Ascending aorta (tissue), 2 donors: ENCODE measurements at regions not wholly inside any gene's neighbourhood (a gene's known extent, or its start where the extent isn't known, plus 50 kb on each side); places are given as distances from the start of the nearest gene placed in this dataset.

Source experiments
- DNase-seq, 2 donors: peaks; one replicate each; pipeline ENCODE4 v3.0.0-alpha.2; 2019; ENCODE audit warnings: low spot score in 2 of 2
- H3K27ac ChIP-seq, 2 donors: fragments of 200-600 bp; sonication (generic); one replicate each; pipeline ENCODE4 v1.5.1; 2016 to 2017; ENCODE audit warnings: mild to moderate bottlenecking in 1 of 2
- H3K27me3 ChIP-seq: fragments of 200-600 bp; sonication (generic); one replicate; pipeline ENCODE4 v1.5.1; 2017
- H3K36me3 ChIP-seq, 2 donors: fragments of 200-600 bp; sonication (generic); one replicate each; pipeline ENCODE4 v1.5.1; 2016
- H3K4me1 ChIP-seq, 2 donors: fragments of 200-600 bp; sonication (generic); one replicate each; pipeline ENCODE4 v1.5.1; 2016 to 2017; ENCODE audit warnings: mild to moderate bottlenecking in 1 of 2
- H3K4me3 ChIP-seq, 2 donors: fragments of 200-600 bp; sonication (generic); one replicate each; pipeline ENCODE4 v1.5.1; 2016 to 2017; ENCODE audit warnings: mild to moderate bottlenecking in 1 of 2
- H3K9me3 ChIP-seq, 2 donors: fragments of 200-600 bp; sonication (generic); one replicate each; pipeline ENCODE4 v1.5.1; 2016
- CTCF ChIP-seq, 3 experiments: fragments of 200-600 bp in 2 of 3; fragments of 450-650 bp in 1 of 3; sonication (generic) in 2 of 3; IDR thresholded peaks; one replicate each; pipeline ENCODE4 v1.5.1; 2016 to 2019; ENCODE audit warnings: antibody characterized with exemption in 3 of 3, mild to moderate bottlenecking in 1 of 3, moderate library complexity in 1 of 3
- intact Hi-C: fragments of 100-400 bp; cut with DNase I; formaldehyde crosslinking; loops from one replicate; pipeline ENCODE4 v1.15.1; 2023

- no peaks in the 10 kb centered on the region for H3K27me3 ChIP-seq
- no peaks in the 10 kb centered on the region for H3K9me3 ChIP-seq
- H3K4me3 ChIP-seq, result no peak overlapping the region
- TF ChIP-seq CTCF (IDR thresholded peaks at IDR 0.05), result no peak
- intact Hi-C loops, result no loop called here
- DNase-seq, result no peak
- H3K36me3 ChIP-seq, result no peaks in the 10 kb centered on the region
- no peak overlapping the region for H3K27ac ChIP-seq
- H3K4me1 ChIP-seq, result no peaks in the 10 kb centered on the region
Measured at GRCh38 chr21:25360593-25360992, 246.7 kb downstream of the MRPL39 start.

- no peak for DNase-seq
- TF ChIP-seq CTCF (IDR thresholded peaks at IDR 0.05), result no peak
- no peak overlapping the region for H3K4me3 ChIP-seq
- no peaks in the 10 kb centered on the region for H3K36me3 ChIP-seq
- intact Hi-C loops, result no loop called here
- H3K9me3 ChIP-seq, result no peaks in the 10 kb centered on the region
- H3K27ac ChIP-seq, result no peak overlapping the region
- no peaks in the 10 kb centered on the region for H3K4me1 ChIP-seq
- H3K27me3 ChIP-seq, result no peaks in the 10 kb centered on the region
Measured at GRCh38 chr21:25359724-25360123, 247.6 kb downstream of the MRPL39 start.

- H3K9me3 ChIP-seq, result no peaks in the 10 kb centered on the region
- intact Hi-C loops, result no loop called here
- DNase-seq, result no peak
Measured at GRCh38 chr21:25350056-25350455, 257.2 kb downstream of the MRPL39 start.

GRCh38 chr21:25343774-25344545 is 263.3 kb downstream of the MRPL39 start:
- Histone ChIP-seq H3K27ac (no peak overlapping the region), H3K27me3 (no peaks in the 10 kb centered on the region), H3K36me3 (no peaks in the 10 kb centered on the region), H3K4me3 (no peak overlapping the region), H3K4me1 (no peaks in the 10 kb centered on the region), H3K9me3 (no peaks in the 10 kb centered on the region)
- intact Hi-C loops, result no loop called here
- no peak for TF ChIP-seq CTCF (IDR thresholded peaks at IDR 0.05)
- DNase-seq, result no peak

More at GRCh38 chr21:25350056-25350455, 257.2 kb downstream of the MRPL39 start:
- Histone ChIP-seq H3K4me3 (no peak overlapping the region), H3K36me3 (no peaks in the 10 kb centered on the region), H3K27me3 (no peaks in the 10 kb centered on the region), H3K4me1 (no peaks in the 10 kb centered on the region), H3K27ac (no peak overlapping the region)
- TF ChIP-seq CTCF (IDR thresholded peaks at IDR 0.05), result no peak

GRCh38 chr21:25342816-25343215 is 264.5 kb downstream of the MRPL39 start:
- TF ChIP-seq CTCF (IDR thresholded peaks at IDR 0.05), result no peak
- H3K36me3 ChIP-seq, result no peaks in the 10 kb centered on the region
- intact Hi-C loops, result no loop called here
- no peaks in the 10 kb centered on the region for H3K4me1 ChIP-seq
- no peak for DNase-seq
- no peak overlapping the region for H3K27ac ChIP-seq
- no peak overlapping the region for H3K4me3 ChIP-seq
- no peaks in the 10 kb centered on the region for H3K9me3 ChIP-seq
- H3K27me3 ChIP-seq, result no peaks in the 10 kb centered on the region
